22Rv1 (cell line): ENCODE measurements at regions not wholly inside any gene's neighbourhood (a gene's known extent, or its start where the extent isn't known, plus 50 kb on each side); places are given as distances from the start of the nearest gene placed in this dataset.

ENCODE experiments used
- ZFX ChIP-seq: fragments of 450-650 bp; IDR thresholded peaks from 2 replicates; pipeline ENCODE4 v1.6.1; 2017; ENCODE audit warnings: antibody characterized with exemption, borderline replicate concordance
- TF ChIP-seq, protein P1 (sequence below): fragments of 450-650 bp; IDR thresholded peaks from 2 replicates; pipeline ENCODE4 v1.5.1; 2017; ENCODE audit warnings: mild to moderate bottlenecking

DNA sequence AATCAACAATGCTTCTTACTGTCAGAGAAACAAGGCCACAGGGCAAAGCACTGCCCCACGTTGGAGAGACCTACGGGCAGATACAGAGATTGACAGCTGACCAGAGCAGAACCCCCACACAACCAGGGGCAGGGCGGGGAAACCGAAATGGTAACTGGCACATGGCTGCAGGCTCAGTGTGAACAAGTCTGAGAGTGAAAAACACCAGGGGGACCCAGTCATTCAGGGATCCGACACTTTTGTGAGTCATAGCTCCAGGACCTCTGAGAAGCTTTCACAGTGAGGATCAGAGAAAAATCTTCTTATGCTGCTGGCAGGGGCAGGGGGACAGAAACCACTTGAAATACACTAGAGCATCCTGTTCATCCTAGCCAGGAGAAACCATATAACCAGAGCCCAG, 254.2 kb downstream of the C6orf118 start:
- TF ChIP-seq, protein P1, sequence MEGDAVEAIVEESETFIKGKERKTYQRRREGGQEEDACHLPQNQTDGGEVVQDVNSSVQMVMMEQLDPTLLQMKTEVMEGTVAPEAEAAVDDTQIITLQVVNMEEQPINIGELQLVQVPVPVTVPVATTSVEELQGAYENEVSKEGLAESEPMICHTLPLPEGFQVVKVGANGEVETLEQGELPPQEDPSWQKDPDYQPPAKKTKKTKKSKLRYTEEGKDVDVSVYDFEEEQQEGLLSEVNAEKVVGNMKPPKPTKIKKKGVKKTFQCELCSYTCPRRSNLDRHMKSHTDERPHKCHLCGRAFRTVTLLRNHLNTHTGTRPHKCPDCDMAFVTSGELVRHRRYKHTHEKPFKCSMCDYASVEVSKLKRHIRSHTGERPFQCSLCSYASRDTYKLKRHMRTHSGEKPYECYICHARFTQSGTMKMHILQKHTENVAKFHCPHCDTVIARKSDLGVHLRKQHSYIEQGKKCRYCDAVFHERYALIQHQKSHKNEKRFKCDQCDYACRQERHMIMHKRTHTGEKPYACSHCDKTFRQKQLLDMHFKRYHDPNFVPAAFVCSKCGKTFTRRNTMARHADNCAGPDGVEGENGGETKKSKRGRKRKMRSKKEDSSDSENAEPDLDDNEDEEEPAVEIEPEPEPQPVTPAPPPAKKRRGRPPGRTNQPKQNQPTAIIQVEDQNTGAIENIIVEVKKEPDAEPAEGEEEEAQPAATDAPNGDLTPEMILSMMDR, result no peak
- TF ChIP-seq ZFX, result no peak
